ENCODE measurements at regions not wholly inside any gene's neighbourhood (a gene's known extent, or its start where the extent isn't known, plus 50 kb on each side); places are given as distances from the start of the nearest gene placed in this dataset.

DNA sequence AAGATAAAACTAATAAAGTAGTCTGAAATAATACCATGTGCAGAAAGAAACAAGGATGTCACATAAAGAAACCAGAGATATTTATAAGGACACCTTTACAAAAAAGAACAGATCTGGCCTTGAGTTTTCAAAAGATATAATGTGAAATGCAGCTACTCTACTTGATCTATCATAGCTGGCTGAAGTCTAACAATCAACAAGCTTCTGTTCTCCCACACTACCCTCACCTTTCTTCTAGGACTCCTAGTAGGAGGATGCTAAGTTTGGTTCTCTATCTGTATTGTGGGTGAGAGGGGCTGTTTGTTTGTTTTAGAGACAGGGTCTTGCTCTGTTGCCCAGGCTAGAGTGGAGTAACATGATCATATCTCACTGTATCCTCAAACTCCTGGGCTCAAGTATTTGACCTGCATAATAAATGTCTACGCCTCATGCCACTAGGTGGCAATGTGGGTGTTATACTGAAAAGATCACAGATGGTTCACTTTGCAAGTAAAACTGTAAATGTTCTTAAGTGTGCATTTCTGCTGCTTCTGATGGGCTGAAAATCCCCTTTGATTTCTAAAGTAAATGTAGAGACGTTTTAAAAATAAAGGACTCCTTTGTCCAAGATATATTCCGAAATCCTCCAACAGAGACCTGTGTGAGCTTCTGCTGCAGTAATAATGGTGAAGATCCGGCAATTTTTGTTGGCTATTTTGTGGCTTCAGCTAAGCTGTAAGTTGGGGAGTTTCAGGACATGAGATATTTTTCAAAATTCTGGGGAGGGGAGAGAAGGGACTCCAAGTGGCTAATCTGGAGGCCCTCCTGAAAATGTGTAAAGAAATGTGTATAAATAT is 269.3 kb downstream of the DAD1 start:
- TF ChIP-seq, protein P1, sequence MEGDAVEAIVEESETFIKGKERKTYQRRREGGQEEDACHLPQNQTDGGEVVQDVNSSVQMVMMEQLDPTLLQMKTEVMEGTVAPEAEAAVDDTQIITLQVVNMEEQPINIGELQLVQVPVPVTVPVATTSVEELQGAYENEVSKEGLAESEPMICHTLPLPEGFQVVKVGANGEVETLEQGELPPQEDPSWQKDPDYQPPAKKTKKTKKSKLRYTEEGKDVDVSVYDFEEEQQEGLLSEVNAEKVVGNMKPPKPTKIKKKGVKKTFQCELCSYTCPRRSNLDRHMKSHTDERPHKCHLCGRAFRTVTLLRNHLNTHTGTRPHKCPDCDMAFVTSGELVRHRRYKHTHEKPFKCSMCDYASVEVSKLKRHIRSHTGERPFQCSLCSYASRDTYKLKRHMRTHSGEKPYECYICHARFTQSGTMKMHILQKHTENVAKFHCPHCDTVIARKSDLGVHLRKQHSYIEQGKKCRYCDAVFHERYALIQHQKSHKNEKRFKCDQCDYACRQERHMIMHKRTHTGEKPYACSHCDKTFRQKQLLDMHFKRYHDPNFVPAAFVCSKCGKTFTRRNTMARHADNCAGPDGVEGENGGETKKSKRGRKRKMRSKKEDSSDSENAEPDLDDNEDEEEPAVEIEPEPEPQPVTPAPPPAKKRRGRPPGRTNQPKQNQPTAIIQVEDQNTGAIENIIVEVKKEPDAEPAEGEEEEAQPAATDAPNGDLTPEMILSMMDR (IDR thresholded peaks at IDR 0.05; ENCODE audit: extremely low read depth, missing control alignments) = peak; percentile 59
- DNase-seq (ENCODE audit: low spot score) = peak; percentile 41

DNA sequence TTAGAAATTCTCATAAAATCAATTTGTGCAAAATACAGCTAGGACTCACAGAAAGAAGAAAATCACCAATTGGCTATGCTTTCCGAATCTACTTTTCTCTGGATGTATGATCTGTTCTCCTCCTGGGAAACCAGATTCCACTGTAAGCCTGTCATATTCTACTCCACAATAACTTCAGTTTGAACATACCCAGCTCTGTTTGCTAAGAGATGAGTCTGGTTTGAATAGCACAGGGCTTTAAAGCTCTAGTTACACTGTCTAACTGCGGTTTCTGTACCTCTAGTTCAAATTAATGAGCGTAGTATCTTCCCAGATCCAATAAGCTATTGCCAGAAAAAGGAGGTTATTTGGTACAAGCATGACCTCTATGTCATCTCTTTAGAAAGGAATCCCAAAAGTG is 270.1 kb downstream of the DAD1 start:
- TF ChIP-seq, protein P1 (IDR thresholded peaks at IDR 0.05; ENCODE audit: extremely low read depth, missing control alignments) = no peak
- no peak for DNase-seq (ENCODE audit: low spot score)

DNA sequence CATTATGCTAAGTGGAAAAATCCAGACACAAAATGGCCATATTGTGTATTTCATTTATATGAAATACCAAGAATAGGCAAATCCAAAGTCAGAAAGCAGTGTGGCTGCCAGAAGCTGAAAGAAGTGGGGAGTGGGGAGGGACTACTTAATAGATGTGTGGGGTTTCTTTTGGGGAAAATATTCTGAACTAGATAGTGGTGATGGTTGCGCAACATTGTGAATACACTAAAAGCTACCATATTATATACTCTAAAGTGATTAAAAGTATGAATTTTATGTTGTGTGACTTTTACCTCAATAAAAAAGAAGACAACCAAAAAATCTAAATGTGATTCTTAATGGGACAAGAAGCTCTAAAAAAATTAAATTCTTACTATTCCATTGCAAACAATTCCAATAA is 272.6 kb downstream of the DAD1 start:
- TF ChIP-seq, protein P1 (IDR thresholded peaks at IDR 0.05; ENCODE audit: extremely low read depth, missing control alignments) = no peak

DNA sequence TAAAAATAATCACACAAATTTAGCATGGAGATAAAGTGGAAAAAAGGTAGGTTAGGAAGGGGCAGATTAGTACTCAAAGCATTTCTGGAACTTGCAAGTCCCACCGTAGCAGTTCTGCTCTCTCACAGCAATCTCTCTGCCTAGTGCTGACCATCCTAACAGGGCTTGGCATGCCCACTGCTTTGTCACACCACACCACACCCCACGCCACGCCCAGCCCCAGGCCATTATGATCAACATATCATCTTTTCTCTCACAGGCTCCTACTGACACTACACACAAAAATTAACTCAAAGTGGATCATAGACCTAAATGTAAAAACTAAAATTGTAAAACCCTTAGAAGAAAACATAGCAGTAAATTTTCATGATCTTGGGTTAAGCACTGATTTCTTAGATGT is 273.7 kb downstream of the DAD1 start:
- DNase-seq (ENCODE audit: low spot score) = no peak
- TF ChIP-seq, protein P1 (IDR thresholded peaks at IDR 0.05; ENCODE audit: extremely low read depth, missing control alignments) = no peak

More for the DNA sequence above, 272.6 kb downstream of the DAD1 start:
- no peak for DNase-seq (ENCODE audit: low spot score)

DNA sequence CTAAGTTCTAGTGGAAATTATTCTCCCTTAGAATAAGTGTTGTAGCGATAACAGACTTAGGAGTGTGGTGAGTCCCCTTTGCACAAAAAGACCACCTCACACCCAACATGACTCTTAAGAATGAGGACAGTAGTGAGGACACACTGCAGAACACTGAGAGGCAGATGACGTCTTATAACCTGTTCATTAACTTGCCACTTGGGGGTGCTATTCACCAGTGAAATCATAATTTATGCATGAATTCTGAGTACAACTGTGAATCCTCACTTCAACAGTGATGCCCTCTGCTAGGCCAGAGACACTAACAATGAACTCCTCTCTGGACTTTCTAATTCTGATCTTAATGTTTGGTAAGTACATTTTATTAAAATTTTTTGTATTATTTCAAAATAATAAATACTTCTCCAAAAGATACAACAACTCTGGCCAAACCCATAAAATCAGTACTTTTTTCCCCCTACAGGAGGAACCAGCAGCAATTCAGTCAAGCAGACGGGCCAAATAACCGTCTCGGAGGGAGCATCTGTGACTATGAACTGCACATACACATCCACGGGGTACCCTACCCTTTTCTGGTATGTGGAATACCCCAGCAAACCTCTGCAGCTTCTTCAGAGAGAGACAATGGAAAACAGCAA is 274.7 kb downstream of the DAD1 start:
- TF ChIP-seq, protein P1 (IDR thresholded peaks at IDR 0.05; ENCODE audit: extremely low read depth, missing control alignments) = peak; percentile 56
- DNase-seq (ENCODE audit: low spot score) = peak; percentile 72

DNA sequence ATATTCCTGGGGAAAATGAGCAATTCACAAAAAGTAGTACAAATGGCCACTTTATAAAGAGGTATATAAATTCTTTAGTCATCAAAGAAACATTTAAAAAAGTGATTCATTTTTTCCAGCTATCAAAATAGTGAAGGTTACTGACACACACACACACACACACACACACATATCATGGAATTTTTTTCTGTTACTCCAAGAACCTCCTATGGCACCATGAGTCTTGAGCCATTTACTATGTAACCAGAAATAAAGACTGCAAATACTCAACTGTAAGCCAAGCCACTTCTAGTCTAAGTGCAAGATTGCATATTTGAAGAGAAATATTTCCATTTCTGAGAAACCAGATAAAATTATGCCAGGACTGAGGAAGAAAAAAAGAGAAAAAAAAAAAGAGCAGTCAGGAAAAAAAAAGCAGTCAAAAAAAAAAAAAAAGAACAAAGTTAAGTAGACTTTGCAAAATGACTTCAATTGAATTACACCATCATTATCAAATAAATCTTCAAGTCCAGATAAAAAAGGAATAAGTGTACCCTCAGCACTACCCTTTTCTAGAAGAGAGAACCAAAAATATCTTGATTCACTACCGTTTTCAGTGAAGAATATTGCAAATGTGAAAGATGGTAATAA is 275.7 kb downstream of the DAD1 start:
- TF ChIP-seq, protein P1 (IDR thresholded peaks at IDR 0.05; ENCODE audit: extremely low read depth, missing control alignments) = no peak
- DNase-seq (ENCODE audit: low spot score) = no peak

DNA sequence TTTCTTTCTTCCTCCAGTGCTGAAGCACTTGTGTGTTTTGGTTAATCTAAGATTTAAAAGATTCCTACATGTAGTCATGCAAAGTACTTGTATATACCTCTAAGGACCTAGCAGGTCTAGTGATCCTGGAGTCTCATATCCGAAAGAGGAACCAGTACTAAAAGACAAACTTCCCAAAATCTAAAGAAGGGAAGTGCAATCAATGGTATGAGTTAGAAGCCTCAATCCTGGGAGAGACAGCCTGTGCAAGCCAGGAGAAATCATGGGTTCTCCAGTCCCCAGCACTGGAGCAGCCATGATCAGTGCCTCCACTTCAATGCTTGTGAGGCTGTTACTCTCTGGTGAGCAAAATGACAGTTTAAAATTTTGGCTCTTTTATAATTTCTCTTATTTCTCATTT is 277.4 kb downstream of the DAD1 start:
- no peak for DNase-seq (ENCODE audit: low spot score)
- TF ChIP-seq, protein P1 (IDR thresholded peaks at IDR 0.05; ENCODE audit: extremely low read depth, missing control alignments) = no peak
